GM21526 (cell line): ENCODE measurements at regions not wholly inside any gene's neighbourhood (a gene's known extent, or its start where the extent isn't known, plus 50 kb on each side); places are given as distances from the start of the nearest gene placed in this dataset.
"Not testable (repeated sequence)": the region's sequence is repeated elsewhere in the genome, so short reads cannot be mapped to it uniquely, and the experiment has no call there.

Source experiments
- ATAC-seq: cut with Tn5 transposase; IDR thresholded peaks from one replicate; pipeline ENCODE4 v1.9.1; 2021; ENCODE audit warnings: moderate library complexity; ENCODE audit not compliant: unreplicated experiment, low FRiP score

DNA sequence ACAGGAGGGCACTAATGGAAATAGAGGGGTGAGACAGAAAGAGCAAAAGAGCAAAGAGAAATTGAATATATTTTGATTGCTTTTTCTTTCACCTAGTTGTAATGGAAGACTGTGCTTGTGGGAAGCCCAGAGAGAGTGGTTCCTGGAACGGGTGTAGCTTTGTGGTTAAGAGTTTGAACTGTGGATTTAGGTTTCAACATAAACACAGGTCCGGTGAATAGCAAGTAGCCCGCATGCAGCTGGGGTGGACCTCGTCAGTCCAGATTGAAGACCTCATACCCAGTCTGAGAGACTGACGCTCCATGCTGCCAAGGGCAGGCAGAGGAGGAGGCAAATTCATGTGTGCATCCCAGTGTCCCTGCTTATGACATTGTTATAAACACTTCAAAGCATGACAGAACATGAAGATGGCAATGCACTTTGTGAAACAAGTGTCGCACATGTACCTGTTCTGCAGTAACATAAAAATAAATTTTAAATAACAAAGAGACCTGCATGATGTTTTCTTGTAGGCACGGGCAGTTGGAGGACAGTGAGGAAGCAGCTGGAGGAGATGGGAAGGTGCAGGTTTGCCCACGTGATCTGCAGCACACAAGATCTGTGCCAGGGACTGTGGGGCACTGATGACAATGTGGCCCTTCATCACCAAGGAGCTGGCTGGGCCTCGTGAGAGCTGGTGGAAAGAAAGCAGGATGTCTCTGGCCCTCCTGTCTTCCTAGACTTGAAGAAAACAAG, 220.5 kb upstream of the SSTR4 start:
- ATAC-seq, result no peak

DNA sequence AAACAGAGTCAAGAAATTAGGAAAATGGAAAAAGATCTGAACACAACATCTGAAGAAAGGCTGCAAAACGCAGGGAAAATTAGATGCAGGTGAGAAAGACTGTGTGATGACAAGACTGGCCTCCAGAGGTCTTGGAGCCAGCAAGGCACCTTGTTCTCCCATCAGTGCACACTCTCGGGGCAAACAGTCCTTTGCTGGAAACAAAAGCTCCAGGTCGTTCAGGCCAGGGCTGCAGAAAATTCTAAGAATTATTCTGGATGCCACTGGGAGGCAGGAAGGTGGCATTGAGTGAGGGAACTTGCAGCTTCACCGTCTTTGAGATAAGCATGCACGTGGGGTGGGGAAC, 219.9 kb upstream of the SSTR4 start:
- no peak for ATAC-seq

DNA sequence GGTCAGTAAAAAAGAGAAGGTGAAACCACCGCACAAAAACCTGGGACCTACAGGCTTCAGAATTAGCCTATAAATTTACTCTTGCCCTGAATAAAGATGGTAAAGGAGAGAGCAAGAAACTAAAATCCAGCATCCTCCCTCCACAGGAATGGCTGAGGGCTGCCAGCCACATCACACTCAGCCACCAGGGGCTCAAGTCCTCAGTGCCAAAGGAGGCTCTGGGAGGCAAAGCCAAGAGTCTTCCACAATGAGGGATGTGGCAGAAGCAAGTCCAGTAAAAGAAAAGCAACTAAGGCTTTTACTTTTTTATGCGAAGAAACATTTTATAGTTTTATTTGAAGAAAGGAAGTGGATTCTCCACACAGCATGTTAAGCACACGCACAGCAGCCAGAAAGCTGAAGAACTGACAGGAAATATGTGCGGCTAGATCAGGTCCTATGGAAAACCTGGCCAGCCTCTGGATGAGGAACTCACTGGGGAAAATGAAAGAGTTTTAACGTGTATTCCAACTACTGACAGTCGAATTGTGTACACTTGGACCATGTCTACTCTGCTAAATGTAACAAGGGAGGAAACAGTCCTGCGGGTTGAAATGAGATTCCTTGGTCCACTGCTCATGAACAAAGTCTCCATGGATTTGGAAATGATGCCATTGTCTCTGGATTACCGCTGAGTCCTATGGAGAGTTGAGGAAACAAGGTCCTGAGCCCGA, 219.4 kb upstream of the SSTR4 start:
- no peak for ATAC-seq

DNA sequence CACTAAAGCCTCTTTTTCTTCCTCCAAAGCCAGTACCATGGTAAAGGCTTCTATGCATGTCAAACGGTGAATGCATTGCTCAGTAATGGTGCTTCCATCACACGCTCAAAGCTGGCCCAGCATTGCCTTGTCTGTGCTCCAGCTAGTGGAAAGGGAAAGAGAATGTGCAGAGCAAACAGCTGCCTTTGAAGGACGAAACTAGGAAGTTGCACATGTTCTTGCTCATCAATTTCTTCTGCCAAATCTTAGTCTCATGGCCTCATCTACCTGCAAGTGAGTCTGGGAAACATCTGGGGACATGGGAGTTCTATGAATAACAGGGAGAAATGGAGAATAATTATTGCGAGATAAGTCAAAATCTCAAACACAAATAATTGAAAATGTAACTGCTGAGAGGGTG, 216.5 kb upstream of the SSTR4 start:
- no peak for ATAC-seq

DNA sequence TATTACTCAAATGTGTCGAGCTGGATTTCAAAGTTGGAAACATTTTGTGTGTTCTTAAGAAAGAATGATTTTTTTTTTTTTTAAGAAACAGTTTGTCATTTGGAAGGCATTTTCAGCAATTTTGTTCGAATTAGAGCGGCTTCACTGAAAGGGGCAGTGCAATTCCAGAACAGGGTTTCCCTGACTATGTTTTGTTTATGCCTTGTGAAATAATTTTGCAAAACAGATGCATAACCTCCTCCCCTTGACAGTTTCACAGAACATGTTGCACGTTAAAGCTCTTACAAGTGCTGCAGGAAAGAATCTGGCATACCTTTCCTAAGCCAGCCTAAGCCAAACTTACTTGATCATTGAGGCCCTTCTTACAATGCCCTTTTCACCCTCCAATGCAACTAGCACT, 216.0 kb upstream of the SSTR4 start:
- ATAC-seq, result no peak

DNA sequence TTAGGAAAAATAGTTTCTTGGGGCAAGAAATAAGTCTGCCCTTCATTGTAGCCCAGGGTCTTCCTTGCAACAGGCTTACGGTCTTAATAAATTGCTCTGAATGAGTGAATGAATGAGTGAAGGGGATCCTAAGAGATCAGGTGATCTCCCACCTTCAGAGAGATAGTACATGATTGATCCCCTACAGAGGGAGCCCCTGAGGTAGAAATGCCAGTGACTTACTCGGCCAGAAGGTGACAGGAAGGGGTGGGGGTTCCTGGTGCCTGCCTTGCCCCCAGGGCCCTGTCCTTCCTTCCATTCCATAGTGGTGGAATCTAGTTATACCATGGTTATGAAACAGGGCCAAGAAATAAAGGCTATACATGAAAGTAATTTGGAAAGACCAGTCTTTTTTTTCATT, 215.3 kb upstream of the SSTR4 start:
- ATAC-seq, result no peak

DNA sequence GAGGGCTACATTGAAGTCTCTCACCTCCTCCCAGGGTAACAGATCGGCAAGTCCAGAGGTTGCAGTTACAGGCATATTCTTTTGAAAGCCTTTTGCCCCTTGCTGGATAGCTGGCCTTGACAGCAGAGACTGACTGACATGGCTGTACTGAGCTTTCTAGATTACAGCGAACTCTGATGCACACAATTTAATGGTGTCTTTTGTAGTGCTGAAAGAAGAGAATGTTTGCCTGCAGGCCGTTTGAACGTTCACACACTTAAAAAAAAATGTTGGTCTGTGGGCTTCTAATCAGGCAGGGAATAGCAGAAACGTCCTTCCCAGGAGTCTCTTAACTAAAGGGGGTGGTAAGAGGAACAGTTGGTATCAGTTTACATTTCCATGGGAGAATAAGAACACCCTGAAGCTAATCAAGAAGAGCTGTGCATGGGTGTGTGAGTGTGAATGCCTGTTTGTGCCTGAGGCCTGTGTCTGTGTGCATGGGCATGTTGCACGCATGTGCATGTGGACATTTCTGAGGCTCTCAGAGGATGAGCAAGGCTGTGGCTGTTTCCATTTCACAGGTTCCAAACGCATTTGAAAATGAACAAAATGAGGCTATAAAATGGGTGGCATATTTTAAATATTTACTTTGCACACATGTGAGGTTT, 213.9 kb upstream of the SSTR4 start:
- ATAC-seq, result no peak

DNA sequence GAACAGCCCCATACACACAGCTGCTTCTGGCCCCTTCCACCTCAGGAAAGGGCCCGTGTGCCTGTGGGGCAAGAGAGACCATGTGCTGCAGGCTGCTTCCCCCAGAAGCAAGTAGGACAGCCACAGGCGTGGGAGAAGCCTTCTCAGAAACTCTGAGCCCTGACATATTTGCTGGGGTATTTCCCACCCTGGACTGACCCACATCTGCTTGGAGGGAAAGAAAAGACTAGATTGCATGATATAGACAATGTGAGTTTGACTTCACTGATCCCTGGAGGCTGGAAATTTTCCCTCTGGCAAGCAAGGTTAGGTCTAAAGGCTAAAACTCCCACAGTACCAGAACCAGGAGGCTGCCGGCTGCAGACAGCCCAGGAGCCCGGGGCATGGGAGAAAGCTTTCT, 213.3 kb upstream of the SSTR4 start:
- no peak for ATAC-seq

DNA sequence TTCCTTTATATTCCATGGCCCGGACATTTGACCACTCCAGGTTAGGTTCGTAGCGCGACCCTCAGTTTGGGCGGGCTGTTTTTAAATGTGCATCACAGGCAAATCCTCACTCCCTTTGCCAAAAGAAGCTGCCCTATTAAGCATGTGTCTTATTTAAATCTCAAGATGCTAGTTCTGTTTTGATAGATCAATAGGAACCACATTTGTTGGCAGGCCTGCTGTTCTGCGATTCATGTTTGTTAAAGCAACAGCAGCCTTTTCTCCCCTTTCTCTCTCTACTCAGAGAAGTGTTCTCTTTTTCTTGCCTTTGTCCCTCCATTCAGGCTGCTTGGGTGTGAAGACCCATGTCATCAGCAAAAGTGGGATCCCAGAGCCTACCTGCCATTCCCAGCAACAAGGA, 212.0 kb upstream of the SSTR4 start:
- no peak for ATAC-seq

DNA sequence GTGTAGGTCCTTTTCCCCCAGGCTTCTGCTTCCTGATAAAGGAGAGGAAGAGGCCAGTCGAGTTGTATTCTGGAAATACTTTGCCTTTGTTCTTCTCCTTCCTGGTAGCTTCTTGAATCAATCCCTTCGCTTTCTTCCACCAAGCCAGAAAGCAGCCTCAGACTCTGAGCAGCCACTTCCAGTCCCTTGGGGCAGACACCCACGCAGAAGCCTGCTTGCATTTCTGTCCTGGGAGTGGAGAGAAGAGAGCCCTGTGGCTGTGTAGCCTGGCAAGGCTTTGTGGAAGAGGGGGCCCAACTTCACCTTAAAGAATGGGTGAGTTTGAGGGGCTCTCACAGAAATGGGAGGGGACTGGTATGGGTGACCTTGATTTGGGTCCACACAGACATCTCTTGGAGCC, 211.0 kb upstream of the SSTR4 start:
- no peak for ATAC-seq

DNA sequence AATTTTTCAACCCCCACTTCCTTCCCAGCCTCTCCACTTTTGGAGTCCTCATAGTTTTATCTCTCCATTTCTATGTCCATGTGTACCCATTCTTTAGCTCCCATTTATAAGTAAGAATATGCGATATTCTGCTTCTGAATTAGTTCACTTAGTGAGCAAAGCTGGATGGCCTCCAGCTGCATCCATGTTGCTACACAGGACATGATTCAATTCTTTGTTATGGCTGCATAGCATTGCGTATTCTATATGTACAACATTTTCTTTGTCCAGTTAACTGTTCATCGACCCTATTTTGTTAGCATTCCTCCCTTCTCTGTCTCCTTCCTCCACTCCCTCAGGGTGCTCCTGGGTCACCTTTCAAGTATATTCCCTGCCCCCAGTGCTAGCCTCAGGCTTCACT, 210.0 kb upstream of the SSTR4 start:
- no peak for ATAC-seq

DNA sequence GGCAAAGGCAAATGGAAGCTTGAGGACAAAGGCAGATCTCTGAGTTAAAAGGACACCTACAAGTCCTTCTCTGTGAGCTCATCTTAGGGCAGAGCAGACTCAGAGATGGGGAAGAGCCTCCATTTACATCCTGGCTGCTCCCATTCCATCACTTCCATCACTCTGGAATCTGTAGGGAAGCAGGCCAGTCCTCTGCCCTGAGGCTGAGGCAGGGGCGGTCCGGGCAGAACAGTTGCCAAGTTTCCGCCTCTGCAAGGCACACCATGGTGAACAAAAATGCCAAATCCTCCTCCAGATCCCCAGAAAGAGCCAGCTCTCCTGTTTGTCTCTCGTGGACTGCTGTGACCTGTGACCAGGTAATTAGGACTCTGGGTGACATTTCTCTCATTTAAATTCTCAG, 209.6 kb upstream of the SSTR4 start:
- no peak for ATAC-seq

DNA sequence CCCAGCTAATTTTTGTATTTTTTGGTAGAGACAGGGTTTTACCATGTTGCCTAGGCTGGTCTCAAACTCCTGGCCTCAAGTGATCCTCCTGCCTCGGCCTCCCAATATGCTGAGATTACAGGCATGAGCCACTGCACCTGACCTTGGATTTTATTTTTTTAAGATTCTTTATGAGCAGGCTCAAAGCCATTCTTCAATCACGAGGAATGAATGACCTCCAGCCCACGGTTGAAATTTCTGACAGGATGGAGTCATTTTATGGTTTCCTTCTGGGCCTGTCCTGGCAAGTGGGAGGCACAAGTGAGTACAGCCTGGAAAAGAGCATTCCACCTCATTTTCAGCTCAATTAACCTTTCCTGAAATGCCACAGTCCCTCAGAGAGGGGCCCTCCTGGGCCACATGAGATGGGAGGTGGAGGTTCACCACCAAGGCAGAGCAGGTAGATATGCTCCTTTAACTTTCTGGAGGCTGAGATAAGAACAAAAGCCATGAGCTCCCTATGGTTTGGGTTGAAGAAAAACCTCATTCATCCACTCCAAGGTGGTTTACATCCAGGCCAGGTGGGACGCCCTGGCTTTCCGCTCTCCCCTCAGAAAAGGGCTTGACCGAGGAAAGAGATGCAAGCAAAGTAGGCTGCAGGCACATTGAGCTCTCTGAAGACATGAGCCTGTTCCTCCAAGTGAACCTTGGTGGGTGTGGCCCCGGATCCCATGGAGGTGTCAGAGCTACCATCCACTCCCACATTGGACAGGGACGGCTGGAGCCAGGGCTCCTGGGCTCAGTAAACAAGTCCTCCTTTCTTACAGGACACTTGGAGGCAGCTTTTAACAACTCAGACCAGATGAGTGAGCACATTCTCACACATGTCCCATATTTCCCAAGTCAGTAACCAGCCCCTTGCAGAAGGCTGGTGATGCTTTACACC, 208.5 kb upstream of the SSTR4 start:
- ATAC-seq, result no peak

DNA sequence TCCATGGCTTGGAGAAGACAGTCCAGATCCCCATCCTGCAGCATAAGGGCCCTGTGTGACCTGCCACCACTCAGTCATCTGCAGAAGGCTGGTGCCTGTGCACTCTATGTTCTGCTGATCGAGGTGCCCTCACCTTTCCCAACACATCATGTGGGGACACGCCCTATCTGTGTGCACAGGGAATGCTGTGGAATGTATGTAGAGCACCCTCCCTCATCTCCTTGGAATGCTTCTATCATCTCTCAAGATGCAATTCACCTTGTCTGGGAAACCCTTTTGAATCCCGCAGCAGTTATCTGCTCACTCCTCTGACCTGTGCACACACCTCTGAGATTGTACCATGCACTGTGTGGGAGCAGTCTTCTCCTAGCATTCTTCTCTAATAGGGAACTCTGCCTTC, 207.2 kb upstream of the SSTR4 start:
- no peak for ATAC-seq

DNA sequence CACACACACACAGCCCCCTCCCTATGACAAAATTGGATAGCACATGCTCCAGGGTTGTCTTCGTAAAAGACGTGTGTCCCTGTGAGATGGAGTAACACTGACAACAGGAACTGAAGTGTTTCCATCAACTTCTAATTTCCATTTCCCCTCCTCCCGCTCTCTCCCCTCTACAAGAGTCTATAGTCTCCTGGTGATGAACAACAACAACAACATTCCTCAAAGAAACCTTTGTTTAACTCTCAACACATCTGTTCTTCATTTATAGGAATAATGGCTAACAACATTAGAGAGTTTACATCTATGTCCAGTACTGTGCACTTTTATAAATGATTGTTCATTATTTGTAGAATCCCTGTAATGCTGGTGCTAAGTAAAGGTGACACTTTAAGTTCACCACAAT, 205.8 kb upstream of the SSTR4 start:
- ATAC-seq, result no peak

DNA sequence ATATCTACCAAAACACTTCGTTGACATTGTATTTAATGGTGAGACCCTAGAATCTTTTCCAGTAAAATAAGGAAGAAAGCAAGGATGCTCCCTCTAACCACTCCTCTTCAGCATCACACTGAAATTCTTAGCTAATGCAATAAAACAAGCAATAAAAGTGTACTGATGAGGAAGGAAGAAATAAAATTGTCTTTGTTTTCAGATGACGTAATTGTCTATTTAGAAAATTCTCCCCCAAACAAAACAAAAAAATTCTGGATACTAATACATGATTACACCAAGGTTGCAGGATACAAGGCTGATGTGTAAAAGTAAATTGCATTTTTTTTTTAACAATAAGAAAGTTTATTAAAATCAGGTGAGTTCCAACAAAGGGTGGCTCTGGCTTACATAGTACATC, 205.0 kb upstream of the SSTR4 start:
- ATAC-seq, result no peak

DNA sequence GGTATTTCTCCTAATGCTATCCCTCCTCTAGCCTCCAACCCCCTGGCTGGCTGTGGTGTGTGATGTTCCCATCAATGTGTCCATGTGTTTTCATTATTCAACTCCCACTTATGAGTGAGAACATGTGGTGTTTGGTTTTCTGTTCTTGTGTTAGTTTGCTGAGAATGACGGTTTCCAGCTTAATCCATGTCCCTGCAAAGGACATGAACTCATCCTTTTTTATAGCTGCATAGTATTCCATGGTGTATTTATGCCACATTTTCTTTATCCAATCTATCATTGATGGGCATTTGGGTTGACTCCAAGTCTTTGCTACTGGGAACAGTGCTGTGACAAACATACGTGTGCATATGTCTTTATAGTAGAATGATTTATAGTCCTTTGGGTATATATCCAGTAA, 204.4 kb upstream of the SSTR4 start:
- not testable (repeated sequence) for ATAC-seq

DNA sequence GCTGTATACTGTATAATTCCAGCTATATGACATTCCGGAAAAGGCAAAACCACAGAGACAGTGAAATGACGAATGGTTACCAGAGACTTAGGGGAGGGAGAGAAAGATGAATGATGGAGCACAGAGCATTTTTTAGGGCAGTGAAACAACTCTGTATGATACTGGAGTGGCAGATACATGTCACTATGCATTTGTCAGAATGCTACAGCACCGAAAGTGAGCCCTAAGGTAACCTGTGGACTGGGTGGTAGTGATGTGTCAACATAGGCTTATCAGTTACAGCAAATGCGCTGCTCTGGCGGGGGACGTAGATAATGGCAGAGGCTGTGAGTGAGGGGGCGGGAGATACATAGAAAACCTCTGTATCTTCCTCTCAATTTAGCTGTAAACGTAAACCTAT, 201.3 kb upstream of the SSTR4 start:
- ATAC-seq, result no peak

DNA sequence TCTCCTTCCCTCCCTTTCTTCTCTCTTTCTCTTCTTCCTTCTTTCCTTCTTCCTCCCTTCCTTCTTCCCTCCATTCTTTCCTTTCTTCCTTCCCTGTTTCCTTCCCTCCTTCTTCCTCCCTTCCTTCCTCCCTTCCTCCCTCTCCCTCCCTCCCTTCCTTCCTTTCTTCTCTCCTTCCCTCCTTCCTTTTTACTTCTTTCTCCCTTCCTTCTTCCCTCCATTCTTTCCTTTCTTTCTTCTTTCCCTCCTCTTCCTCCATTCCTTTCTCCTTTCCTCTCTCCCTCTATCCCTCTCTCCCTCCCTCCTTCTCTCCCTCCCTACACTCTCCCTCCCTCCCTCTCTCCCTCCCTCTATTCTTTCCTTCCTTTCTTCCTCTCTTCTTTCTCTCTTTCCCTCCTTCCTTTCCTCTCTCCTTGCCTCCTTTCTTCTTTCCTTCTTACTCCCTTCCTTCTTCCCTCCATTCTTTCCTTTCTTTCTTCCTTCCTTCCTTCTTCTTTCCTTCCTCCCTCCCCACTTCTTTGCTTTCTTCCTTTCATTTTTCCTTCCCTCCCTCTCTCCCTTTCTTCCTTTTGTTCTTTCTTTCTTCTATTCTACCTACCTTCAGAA, 200.4 kb upstream of the SSTR4 start:
- ATAC-seq, result no peak

DNA sequence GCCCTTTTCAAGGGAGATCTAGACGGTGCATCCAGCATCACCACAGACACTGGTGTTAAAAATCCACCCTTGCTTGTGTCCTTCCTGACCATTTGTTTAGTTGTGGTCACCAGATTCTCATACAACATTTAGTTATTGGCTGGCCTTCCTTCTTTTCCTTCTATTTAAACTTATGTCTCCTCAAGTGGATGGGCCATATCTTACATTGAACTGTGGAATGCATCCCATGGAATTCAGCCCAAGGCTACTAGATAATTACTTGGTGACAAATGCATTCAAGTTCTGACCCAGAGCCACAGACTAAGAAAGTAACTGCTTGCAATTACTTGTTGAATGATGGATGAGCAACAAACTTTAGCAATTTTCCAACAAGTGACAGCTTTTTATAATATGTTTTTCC, 198.9 kb upstream of the SSTR4 start:
- no peak for ATAC-seq

DNA sequence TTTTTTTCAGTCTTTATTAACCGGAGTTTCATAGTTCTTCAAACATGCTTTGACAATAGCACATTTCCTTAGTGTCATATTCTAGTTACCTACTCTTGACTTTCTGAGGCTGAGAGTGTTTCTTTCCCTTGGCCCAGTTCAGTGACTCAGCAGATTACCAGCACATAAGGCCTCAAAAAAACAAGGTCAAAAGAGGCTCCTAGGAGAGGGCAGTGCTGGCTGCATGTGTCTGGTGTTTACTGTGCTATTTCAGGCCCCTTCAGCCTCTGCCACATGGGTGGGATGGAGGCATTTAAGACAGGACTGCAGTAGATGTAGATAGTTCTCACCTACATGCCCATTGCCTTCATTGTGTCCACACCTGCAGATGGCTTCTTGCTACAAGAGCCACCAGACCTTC, 198.2 kb upstream of the SSTR4 start:
- no peak for ATAC-seq
